ENCODE measurements at regions not wholly inside any gene's neighbourhood (a gene's known extent, or its start where the extent isn't known, plus 50 kb on each side); places are given as distances from the start of the nearest gene placed in this dataset.

- DNase-seq (ENCODE audit: low spot score), result no peak
Measured at GRCh38 chr11:70535191-70535971, 137.1 kb downstream of the CTTN start.

DNA sequence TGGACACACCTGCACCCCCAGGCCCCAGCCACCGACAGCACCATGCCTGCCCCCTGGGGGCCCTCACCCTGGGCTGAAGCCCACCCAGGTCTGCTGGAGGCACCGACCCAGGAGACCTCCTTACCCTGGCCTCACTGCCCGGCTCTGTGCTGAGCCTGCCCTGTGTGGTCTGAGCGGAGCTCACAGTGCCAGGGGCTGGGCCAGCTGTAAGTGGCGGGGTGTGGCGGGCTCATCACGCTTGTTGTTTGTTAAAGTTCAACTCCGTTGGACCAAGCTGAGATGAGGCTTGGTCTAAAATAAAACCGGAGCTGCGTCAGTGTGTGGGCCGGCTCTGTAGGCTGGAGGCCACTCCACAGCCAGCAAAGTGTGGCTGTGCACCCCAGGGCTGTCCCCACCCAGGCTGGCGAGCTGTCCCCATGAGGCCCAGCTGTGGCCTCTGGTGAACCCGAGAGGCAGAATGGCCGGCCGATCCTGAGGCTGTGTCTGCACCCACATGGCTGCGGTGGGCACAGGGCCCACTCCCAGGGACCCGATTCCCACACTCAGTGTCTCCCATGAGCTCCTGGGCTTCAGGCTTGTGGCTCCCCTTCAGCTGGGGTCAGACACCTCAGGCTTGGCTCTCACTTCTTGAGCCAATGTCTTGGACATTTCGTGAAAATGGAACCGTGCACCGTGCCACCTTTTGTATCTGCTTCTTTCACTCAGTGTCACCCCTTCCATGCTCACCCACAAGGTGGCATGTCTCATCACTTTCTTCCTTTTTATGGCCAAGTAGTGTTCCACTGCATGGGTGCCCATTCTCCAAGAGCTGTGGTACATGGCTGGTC, 137.9 kb downstream of the CTTN start:
- no peak for DNase-seq (ENCODE audit: low spot score)

GRCh38 chr11:70537576-70538571, 139.5 kb downstream of the CTTN start:
- DNase-seq (ENCODE audit: low spot score), result no peak

GRCh38 chr11:70538641-70539359, 140.5 kb downstream of the CTTN start:
- no peak for DNase-seq (ENCODE audit: low spot score)

DNA sequence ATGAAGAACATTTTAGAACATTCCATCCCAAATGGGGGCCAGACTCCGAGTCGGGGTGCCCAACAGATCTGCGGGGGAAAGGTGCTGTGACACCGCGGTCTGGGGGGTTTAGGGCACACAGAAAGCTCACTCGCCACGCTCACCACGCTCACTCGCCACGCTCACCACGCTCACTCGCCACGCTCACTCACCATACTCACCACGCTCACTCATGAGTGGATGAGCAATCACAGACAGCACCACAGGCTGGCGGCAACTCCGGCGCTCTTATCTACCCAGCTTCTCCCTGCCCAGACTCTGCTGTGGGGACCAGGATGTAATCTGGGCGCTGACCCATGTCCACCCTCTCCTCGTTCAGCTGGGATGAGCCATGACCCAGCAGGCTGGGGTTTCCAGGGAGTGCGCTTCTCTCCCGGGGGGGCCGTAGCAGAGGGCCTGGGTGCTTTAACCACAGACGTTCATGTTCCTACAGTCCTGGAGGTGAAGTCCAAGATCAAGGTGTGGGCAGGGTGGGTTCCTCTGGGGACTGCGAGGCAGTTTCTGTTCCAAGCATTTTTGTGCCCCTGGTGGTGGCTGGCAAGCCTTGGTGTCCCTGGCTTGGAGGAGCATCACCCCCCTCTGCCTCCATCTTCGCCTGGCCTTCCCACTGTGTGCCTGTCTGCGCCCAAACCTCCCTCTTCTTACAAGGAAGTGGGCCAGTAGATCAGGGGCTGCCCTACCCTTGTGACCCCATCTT, 141.2 kb downstream of the CTTN start:
- DNase-seq (ENCODE audit: low spot score), result no peak

DNA sequence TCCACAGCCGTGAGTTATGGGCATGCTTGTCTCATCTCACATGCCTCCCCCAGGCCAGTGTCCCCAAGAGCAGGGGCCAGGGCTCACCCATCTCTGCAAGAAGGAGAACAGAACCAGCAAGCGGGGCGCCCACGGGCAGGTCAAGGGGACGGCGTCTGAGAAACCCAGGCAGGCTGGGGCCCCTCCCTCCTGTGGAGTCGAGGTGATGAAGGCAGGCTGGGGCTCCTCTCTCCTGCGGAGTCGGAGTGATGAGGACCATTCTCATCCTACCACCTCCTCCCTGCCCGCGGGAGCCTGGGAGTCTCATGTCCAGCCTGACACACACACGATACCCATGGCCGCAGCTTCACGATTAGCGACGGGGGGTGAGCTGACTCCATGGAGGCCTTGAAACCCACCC, 141.9 kb downstream of the CTTN start:
- DNase-seq (ENCODE audit: low spot score), result no peak

DNA sequence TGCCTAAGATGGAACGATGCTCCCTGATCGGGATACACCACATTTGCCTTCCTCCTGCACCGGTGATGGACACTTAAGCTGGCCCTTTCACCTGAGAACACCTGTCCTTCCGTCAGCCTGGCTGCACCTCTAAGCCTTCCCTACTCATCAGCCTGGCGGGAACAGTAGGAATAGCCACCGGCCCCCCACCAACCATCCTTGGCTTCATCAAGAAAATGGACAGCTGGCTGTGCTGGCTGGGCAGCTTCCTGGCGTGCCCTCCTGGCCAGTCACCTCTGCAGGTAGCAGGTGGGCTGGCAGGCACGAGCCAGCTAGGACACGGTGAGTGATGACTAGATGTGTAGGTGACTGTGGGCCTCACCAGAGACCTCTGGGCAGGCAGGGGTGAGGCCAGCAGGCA, 142.8 kb downstream of the CTTN start:
- DNase-seq (ENCODE audit: low spot score), result no peak

- no peak for DNase-seq (ENCODE audit: low spot score)
Measured at GRCh38 chr11:70541699-70542098, 143.4 kb downstream of the CTTN start.

GRCh38 chr11:70542406-70542805, 144.1 kb downstream of the CTTN start:
- DNase-seq (ENCODE audit: low spot score), result no peak

GRCh38 chr11:70542811-70543210, 144.5 kb downstream of the CTTN start:
- DNase-seq (ENCODE audit: low spot score), result no peak

GRCh38 chr11:70543611-70544010, 145.3 kb downstream of the CTTN start:
- DNase-seq (ENCODE audit: low spot score), result no peak

DNA sequence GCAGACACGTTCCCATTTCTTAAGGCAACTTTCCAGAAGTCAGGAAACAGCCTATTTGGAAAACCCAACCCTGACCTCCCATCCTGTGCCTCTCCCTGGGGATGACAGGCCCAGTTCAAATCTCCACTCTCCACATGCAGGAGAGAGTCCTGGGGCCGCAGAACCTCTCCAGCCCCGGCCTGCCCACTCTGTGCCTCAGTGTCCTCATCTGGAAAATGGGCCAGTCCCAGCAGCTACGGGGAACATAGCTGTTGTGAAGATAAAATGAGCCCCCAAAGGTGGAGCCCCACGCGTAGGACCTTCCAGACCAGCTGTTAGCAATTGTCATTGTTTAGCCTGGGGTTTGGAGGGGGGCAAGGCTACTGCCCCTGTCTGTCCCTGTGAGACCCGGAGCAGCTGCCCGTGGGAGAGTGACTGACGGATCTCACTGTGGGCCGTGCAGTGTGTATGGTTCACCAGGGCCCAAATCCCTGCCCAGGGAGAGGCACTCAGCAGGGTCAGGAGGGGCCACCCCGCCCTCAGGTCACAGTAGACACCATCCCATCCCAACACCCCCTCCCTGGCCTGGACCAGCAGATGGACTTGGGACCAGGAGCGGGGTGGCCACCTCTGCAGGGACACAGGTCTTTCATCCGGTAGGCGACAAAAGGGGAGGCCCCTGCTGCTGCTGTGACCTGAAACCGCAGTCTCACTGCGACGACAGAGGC, 145.9 kb downstream of the CTTN start:
- no peak for DNase-seq (ENCODE audit: low spot score)

DNA sequence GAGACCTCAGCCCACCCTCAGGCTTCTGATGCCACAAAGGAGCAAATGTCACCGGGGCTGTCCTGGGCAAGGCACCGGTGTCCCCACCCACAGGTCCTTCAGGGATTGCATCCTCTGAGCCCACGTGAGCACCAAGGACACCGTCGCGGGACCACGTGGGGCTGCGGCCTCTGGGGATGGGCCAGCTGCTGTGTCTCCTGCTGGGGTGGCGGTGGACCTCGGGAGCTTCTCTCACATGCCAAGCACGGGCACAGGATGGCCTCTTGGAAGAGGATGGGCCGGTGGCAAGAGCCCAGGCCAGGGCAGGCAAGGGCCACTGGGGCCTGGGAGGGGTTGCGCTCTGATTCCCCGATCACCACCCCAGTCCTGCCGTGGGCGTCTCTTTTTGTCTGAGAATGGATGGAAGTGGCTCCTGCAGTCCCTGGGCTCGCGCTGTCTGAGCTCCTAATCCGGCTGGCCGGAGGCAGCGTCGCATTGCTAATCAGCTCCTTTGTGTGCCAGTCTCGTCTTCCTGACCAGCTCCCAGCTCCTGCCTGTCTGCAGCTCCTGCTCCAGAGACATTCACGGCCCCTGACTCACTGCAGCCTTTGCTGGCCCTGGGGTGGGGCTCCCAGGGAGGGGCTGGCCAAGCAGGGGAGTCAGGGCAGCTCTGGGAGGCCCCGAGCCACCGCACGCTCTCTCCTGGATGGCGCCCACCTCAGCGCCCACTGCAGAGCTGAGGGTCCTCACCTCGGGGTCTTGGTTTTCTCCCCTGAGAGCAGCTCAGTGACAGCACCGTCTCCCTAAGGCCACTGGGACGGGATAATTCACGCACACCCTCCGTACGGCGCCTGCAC, 146.7 kb downstream of the CTTN start:
- no peak for DNase-seq (ENCODE audit: low spot score)

GRCh38 chr11:70545610-70545912, 147.2 kb downstream of the CTTN start:
- DNase-seq (ENCODE audit: low spot score), result no peak

DNA sequence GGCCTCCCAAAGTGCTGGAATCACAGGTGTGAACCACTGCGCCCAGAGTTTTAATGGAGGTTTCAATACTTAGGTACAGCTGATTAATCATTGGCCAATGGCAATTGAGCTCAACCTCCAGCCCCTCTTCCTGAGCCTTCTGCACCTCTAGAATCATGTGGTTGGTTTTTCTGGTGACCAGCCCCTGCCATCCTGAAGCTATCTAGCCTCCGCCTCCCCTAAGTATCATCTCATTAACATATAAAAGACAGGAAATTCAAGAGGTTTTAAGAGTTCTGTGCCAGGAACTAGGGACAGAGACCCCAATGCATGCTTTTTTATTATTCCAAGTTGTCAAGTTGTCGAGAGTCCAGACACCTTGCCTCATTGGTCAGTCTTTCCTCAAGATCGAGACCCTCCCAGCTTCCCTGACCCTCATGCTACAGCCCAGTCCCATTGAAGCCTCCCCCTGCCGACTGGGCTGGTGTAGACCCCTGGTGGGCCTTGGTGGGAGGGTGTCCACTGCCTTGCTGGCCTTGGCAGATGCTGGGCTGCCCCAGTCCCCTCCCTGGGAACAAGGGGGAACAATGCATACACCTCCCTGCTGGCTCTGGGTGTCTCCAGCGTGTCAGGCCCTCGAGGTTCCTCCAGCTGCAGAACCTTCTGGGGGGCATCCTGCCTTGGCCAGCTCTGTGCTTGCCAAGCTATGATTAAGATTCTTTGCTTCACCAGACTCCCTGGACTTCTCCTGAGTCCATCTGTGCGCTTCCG, 148.0 kb downstream of the CTTN start:
- DNase-seq (ENCODE audit: low spot score), result no peak

- no peak for DNase-seq (ENCODE audit: low spot score)
Measured at GRCh38 chr11:70547386-70547785, 149.1 kb downstream of the CTTN start.

DNA sequence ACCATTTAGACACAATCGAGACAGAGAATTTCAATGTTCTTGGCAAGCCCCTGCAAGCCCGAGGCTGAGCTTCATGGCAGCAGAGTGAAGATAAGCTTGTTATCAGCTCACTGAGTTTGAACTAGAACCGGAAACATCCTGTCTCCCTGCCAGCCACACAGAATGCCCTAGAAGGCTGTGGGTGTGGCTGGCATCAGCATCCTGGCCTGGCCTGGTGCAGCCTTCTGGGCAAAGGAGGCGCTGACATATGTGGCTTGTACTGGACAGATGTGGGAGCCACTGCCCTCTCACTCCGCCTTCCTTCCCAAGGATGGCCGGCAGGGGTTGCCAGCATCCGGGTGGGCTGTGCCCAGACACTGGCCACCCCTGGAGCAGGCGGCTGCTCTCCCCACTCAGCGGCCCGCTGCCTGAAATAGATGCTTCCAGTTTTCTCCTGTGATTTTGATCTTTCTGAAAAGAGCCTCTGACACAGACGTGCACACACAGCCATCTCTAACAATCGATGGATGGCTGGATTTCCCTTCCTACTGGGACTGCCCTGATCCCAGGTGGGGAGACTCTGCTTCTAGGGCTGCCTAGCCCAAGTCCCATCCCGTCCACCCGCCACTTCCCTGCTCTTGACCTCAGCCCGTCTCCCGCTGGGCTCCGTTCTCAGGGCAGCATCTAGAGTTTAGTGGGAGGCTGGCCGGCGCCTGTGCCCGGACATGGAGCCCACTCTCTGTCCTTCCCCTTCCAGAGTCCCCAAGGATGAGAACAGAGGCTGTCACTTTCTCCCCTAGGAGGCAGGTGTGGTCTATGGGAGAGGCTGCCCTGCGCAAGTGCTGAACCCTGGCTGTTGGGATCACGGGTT, 149.7 kb downstream of the CTTN start:
- DNase-seq (ENCODE audit: low spot score), result no peak

GRCh38 chr11:70548976-70549375, 150.6 kb downstream of the CTTN start:
- no peak for DNase-seq (ENCODE audit: low spot score)
